ENCODE measurements at regions not wholly inside any gene's neighbourhood (a gene's known extent, or its start where the extent isn't known, plus 50 kb on each side); places are given as distances from the start of the nearest gene placed in this dataset.

GRCh38 chr9:107742531-107743309 is 253.2 kb upstream of the KLF4 start:
- POLR2A ChIA-PET, result no interaction called here

More at GRCh38 chr9:107742531-107743309, 253.2 kb upstream of the KLF4 start:
- H3K27ac ChIP-seq (ENCODE audit: low read length in 2 of 2), result no peak overlapping the region
- WGBS (ENCODE audit: insufficient coverage), result 96% methylated on average over 6 of the region's 10 CpGs
- DNase-seq, result no peak
- Mint-ChIP-seq H3K4me3 (no peak overlapping the region), H3K9me3 (ENCODE audit: insufficient read depth) (no peaks in the 10 kb centered on the region), H3K27me3 (peaks cover 8% of the 10 kb centered on the region), H3K27ac (no peak overlapping the region), H3K4me1 (no peaks in the 10 kb centered on the region)
- intact Hi-C loops (cut with micrococcal nuclease), result no loop called here
- H3K9me3 ChIP-seq (ENCODE audit: control extremely low read depth in 1 of 3, control insufficient read depth in 2 of 3, insufficient read depth in 1 of 3, low read length in 2 of 3), result no peaks in the 10 kb centered on the region
- H3K4me2 ChIP-seq (replicated peaks; ENCODE audit: low read depth, low read length, poor library complexity, severe bottlenecking), result no peak overlapping the region
- TF ChIP-seq EZH2 (IDR thresholded peaks at IDR 0.05; ENCODE audit: borderline replicate concordance, insufficient read depth, low read depth, low read length, poor library complexity, severe bottlenecking) (no peak), CTCF (IDR thresholded peaks at IDR 0.05) (no peak)
- CTCF ChIA-PET, result no interaction called here
- no peaks in the 10 kb centered on the region for H4K20me1 ChIP-seq (ENCODE audit: control insufficient read depth, insufficient read depth, low read length, poor library complexity, severe bottlenecking)
- no peaks in the 10 kb centered on the region for H3K27me3 ChIP-seq (replicated peaks in 1 of 4; ENCODE audit: control extremely low read depth in 1 of 4, control insufficient read depth in 3 of 4, insufficient read depth in 4 of 4, low read length in 3 of 4)
- no peaks in the 10 kb centered on the region for H3K79me2 ChIP-seq (ENCODE audit: control insufficient read depth, insufficient read depth, low read length)
- H3K4me1 ChIP-seq (ENCODE audit: control insufficient read depth in 2 of 2, insufficient read depth in 2 of 2, low read length in 2 of 2), result no peaks in the 10 kb centered on the region
- H3K4me3 ChIP-seq (ENCODE audit: control extremely low read depth in 1 of 5, extremely low read depth in 1 of 5, insufficient read depth in 1 of 5, low read depth in 2 of 5, low read length in 4 of 5), result no peak overlapping the region
- no peak overlapping the region for H3K9ac ChIP-seq (ENCODE audit: low read length)
- H3K36me3 ChIP-seq (replicated peaks in 1 of 2; ENCODE audit: control extremely low read depth in 1 of 2, control insufficient read depth in 1 of 2, extremely low read depth in 1 of 2, insufficient read depth in 2 of 2, low read length in 1 of 2), result no peaks in the 10 kb centered on the region
- no peak overlapping the region for H2AFZ ChIP-seq (ENCODE audit: insufficient read depth, low read depth, low read length, poor library complexity, severe bottlenecking)
- ATAC-seq (ENCODE audit: low read depth), result no peak

All from B cell (primary cell).